Suppressor macrophage treated with lipopolysaccharide for 1 hour (primary cell): ENCODE measurements at regions not wholly inside any gene's neighbourhood (a gene's known extent, or its start where the extent isn't known, plus 50 kb on each side); places are given as distances from the start of the nearest gene placed in this dataset.

Source experiments
- DNase-seq, 3 donors: peaks; one replicate each; pipeline ENCODE4 v3.0.0-alpha.2; 2020 to 2022

- no peak for DNase-seq
Observed at GRCh38 chr15:38894243-38894948, 329.8 kb upstream of the RASGRP1 start.

- DNase-seq, result no peak
Observed at GRCh38 chr15:38895326-38896255, 331.0 kb upstream of the RASGRP1 start.

DNA sequence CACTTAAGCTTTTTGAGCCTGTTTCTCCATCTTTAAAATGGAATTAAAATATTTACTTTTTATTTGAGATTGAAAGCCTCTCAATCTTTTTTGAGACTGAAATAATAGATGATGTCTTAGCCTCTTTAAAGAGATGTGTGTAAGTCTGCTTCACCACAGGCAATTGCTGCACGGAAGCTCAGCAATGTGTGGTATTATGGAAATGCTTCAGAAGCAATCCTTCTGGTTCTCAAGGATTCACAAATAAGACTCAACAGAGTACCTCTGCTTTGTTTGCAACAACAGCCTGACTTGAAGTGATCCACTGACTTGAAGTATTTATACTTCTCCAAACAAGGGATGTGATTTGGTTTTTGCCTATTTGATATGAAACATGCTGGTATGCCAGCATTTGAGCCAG is 332.0 kb upstream of the RASGRP1 start:
- DNase-seq, result no peak

DNA sequence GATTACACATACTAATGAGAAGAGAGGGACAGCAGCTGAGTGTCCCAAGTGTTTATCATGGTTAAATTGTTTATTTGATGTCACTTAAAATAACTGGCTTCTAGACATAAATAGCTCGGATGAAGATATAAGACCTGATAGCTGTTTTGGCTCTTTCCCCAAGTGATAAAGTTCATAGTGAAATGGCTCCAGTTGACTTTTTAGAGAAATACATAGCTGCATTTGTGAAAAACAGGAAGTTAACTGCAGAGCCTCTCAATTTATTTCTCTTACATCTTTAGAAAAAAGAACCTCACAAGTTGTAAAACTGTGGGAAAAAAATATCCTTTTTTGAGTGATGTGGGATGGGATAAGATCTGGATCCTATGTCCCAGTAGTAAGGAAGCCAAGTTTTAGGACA is 332.9 kb upstream of the RASGRP1 start:
- DNase-seq, result no peak

GRCh38 chr15:38898236-38898635 is 333.6 kb upstream of the RASGRP1 start:
- no peak for DNase-seq

DNA sequence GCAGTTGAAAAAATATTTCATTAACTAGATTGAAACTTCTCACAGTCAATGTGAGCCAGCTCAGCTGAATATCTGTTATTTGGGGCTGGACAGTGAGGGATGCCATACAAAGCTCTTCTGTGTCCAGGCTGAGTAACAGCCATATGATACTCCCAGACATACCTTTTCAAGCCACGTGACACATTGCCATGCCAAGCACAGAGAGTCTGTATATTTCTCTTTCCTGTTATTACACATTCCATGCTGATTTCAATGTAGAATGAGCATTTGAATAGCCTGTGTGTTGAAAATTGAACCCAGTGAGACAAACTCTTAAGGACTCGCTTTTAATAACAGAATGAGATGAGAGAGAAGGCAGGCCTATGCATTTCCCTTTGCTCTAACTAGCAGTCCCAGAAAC is 334.7 kb upstream of the RASGRP1 start:
- no peak for DNase-seq

- no peak for DNase-seq
Observed at GRCh38 chr15:38904298-38904697, 339.7 kb upstream of the RASGRP1 start.

- DNase-seq, result peak in 1 of 3 donors; percentile 15
Observed at GRCh38 chr15:38905632-38906031, 341.0 kb upstream of the RASGRP1 start.

DNA sequence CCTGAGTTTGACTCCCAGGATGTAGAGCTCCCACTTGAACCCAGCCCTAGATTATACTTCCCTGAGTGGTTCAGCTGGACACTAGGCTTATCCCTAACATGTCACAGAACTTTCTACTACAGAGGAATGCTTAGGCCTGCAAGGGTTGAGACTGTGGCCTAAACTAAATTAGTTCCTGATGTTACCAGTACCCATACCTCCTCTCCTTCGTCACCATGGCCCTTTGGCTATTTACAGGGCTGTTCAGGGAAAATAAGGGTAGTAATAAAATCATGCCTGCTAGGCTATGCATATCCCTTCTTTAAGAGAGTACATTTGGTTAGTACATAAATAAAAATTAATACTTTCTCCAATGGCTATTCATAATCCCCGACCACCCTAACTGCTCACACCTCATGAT is 356.4 kb upstream of the RASGRP1 start:
- no peak for DNase-seq

- no peak for DNase-seq
Observed at GRCh38 chr15:38921471-38921870, 356.9 kb upstream of the RASGRP1 start.

- DNase-seq, result no peak
Observed at GRCh38 chr15:38928431-38928830, 363.8 kb upstream of the RASGRP1 start.

- DNase-seq, result no peak
Observed at GRCh38 chr15:38930851-38931572, 366.4 kb upstream of the RASGRP1 start.

GRCh38 chr15:38941399-38941953 is 376.9 kb upstream of the RASGRP1 start:
- DNase-seq, result no peak

GRCh38 chr15:38944536-38944935 is 379.9 kb upstream of the RASGRP1 start:
- DNase-seq, result no peak

DNA sequence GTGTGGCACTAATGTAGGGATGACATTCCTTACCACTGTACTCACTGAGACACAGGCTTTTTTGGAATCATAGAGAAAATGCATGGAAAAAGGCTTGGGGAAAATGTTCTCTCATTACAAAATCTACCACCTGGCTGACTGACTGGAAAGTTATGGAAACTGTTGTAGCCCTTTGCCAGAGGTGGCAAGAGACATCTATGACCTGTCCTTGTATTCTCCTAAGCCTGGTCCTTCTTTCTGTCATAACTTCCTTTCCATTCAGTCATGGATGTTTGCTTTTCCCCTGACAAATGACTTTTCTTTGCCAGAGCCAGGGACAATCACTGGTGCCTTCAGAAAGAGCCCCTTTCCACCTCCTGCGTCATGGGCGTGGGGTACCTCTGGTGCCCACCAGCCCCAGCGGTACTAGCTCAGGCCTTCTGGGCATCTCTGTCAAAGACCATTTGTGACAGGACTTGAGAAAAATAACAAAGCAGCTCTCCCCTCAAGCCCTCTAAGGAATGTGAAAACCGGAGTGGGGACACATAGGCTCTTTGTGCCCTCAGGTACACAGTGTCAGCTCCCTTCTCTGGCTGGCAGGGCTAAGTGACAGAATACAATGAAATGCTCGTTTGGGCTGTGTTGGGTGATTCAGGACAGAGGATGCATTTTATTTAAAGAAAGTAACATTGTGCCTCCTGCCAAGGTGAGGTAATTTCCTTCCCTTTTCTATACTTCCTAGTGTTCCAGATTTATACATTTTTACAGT is 381.1 kb upstream of the RASGRP1 start:
- DNase-seq, result no peak

- no peak for DNase-seq
Observed at GRCh38 chr15:38954090-38954489, 389.5 kb upstream of the RASGRP1 start.

- DNase-seq, result no peak
Observed at GRCh38 chr15:38961456-38961855, 396.8 kb upstream of the RASGRP1 start.

DNA sequence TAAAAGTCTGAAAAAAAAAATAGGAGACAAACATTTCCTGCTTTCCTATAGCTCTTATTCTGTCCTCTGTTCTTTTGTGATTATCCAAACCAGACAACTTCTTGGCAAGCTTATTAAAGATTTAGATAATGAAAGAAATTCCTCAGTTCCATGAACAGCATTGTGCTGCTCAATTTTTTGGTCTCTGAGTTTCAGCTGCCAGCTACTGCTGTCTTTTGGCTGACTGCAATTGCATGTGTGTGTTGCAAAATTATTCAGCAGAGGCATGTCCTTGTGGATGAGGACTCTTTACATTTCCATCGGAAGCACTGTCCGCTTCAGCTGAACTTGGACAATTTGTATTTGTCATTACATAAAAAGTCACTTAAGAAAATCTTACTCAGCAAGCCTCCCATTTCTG is 397.3 kb upstream of the RASGRP1 start:
- no peak for DNase-seq

- no peak for DNase-seq
Observed at GRCh38 chr15:38972831-38973230, 408.2 kb upstream of the RASGRP1 start.

DNA sequence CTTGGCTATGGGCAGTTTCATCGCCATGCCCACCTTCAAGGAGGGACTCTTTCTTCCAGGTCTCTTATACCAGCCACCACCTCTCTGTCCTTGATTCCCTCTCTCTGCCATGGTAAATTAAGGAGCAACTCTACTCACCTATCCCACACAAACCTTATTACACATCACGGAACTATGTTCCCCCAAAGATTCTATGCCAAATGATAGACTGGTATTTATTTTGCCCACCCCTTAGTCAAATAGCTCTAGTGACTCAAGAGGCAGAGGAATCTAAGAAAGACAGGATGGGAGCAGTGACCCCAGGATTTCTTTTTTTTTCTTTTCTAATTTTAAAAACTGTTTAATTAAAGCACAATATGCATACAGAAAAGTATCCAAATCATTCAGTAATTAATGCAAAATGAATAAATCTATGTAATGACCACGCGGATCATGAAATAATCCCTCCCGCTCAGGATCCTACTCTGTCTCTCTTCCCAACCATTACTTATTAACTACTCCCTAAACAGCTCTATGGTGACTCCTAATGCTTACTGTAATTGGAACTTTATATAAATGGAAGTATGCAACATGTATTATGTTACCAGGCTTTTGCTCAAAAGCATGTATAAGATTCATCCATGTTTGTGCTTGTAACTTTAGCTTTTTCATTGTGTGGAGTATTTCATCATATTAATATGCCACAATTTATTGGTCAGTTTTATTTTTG is 410.8 kb upstream of the RASGRP1 start:
- DNase-seq, result no peak

GRCh38 chr15:38991126-38991525 is 426.5 kb upstream of the RASGRP1 start:
- DNase-seq, result peak in 2 of 3 donors; percentile 20

DNA sequence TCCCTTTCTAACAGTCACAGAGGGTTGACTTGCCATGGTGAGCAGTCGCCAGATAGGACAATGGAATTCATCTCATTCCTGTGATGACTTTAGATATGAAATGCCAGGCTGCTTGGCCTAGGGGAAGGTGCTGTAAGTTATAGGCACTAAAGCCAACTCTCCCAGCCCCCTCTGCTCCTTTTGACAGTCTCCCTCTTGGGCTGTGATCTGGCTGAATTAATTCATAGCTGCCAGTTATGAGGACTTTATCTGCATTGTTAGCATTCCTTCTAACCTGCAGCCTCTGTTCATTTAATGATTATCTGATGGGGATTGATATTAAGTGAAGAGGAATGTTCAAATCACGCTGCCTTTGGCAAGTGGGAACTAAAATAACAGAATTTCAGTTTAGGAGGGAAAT is 427.1 kb upstream of the RASGRP1 start:
- DNase-seq, result no peak
